ENCODE measurements at regions not wholly inside any gene's neighbourhood (a gene's known extent, or its start where the extent isn't known, plus 50 kb on each side); places are given as distances from the start of the nearest gene placed in this dataset.
"Not testable (repeated sequence)": the region's sequence is repeated elsewhere in the genome, so short reads cannot be mapped to it uniquely, and the experiment has no call there.

DNA sequence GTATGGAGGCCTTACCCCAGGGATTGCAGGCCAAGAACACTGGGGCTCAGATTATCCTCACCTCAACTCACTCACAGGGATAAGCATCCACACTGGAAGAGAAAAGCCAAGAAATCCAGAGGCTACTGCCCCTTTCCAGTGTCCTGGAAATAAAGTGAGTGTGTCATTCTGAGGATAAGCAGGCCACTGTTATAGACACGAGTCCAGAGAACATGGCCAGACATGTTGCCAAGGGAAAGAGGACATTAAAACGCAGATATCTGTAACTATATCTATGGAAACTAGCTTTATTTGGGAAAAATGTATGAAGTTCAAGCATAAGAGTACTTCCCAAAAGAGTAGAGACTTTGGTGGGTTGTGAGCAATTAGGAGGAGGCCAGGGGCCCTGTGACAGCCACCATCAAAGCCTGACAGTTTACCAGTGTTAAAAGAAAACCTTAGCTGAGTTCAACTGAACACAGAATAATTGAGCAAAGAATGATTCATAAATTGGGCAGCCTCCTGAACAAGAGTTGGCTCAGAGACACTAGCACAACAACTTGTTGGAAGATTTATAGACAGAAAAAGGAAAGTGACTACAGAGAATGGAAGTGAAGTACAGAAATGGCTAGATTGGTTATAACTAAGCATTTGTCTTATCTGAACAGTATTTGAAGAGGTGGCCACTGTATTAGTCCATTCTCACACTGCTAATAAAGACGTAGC lies 1222.2 kb downstream of the STIM2 start:
- no peak for DNase-seq (ENCODE audit: low spot score)

DNA sequence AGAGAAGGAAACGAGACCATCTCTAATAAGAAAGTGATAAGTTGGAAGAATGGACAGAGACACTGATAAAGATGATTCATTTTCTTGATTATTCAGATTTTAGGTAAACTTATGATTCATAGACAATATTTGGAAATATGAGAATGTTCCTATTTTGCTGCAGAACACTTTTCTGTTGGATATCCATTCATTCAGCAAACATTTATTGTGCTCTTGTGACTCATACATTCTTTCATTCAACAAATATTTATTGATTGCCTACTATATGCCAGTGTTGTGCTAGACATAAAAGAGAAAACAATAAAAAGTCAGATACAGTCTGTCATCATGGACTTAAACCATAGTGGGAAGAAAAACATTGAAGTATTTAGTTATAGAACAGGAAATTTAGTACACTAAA lies 1232.0 kb downstream of the STIM2 start:
- no peak for DNase-seq (ENCODE audit: low spot score)

DNA sequence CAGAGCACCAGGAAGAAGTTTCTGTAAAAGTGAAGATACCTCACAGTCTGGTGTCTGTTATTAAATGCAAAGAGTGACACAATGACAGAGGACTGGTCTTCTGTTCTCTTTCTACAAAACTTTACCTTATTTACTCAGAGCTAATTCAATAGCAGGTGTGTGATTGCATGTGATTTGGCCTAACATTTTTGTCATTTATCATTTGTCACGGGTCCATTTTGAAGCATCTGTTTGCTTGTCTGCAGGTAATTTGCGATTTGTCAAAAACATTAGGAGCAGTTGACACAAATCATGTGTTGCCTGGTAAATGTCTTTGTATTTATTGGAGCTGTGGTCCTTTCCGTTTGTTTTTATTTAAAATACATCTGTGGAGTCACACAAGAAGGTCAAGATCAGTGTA lies 1232.4 kb downstream of the STIM2 start:
- DNase-seq (ENCODE audit: low spot score), result no peak

DNA sequence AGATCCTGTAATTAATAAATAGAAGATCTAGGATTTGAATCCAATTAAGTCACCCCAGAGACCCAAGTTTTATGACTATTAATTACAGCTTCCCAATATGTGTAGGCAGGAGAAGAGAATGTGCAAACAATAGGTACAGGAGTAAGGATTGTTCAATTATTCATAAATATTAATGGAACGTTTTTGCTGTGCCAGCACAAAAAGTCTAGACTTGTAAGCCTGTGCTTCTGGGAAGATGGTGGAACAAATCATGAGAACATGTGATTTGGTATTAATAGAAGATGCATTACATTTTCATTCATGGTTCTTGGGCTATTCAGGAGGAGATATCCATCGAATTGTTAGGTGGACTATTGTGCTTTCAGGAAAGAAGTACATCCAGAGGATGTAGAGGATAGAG lies 1240.9 kb downstream of the STIM2 start:
- no peak for DNase-seq (ENCODE audit: low spot score)

DNA sequence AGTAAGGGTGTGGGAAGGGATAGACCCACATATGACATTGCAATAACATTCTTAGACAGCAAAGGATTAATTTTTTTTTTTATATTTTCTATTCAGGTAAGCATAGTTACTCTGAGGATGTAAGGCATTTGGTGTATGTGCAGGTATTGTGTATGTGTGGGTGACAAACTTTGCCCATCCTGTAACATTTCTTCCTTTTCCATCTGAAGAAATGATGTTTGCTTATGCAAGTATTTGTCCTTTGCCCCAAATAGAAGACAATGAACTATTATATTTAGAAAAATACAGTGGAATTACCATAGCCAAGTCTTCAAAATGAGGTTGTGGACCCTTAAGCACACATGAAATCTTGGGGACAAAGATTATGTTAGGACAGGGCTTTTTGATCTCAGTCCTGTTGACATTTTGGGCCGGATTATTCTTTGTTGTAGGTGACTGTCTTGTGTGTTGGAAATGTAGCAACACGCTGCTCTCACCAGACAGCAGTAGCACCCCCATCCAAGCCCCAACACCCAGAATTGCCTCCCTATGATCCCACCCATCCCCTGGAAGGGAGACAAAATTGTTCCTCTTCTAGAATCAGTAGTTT lies 1244.7 kb downstream of the STIM2 start:
- DNase-seq (ENCODE audit: low spot score), result no peak

DNA sequence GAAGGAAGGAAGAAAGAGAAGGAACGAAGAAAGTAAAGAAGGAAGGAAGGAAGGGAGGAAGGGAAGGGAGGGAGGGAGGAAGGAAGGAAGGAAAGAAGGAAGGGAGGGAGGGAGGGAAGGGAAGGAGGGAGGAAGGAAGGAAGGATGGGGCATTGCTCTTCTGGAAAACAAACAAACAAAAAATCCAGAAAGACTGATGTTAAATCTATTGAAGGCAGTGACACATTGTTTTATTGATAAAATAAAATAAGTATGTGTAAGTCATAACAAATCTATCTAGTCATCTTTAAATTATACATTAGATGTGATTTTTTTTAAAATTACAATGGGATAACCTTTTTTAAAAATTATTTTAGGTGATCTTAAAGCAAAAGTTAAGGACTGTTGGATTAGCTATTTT lies 1245.5 kb downstream of the STIM2 start:
- no peak for DNase-seq (ENCODE audit: low spot score)

- no peak for DNase-seq (ENCODE audit: low spot score)
These were observed 1249.2 kb downstream of the STIM2 start for GRCh38 chr4:28109801-28110200.

DNA sequence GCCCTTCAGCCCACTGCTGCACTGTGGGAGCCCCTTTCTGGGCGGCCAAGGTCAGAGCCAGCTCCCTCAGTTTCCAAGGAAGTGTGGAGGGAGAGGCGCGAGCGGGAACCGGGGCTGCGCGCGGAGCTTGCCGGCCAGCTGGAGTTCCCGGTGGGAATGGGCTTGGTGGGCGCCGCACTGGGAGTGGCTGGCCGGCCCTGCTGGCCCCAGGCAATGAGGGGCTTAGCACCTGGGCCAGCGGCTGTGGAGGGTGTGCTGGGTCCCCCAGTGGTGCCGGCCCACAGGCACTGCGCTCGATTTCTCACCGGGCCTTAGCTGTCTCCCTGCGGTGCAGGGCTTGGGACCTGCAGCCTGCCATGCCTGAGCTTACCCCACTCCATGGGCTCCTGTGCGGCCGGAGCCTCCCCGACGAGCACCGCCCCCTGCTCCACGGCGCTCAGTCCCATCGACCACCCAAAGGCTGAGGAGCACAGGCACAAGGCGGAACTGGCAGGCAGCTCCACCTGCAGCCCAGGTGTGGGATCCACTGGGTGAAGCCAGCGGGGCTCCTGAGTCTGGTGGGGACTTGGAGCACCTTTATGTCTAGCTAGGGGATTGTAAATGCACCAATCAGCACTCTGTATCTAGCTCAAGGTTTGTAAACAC lies 1252.2 kb downstream of the STIM2 start:
- not testable (repeated sequence) for DNase-seq (ENCODE audit: low spot score)

- DNase-seq (ENCODE audit: low spot score), result not testable (repeated sequence)
These were observed 1252.9 kb downstream of the STIM2 start for GRCh38 chr4:28113586-28113985.

DNA sequence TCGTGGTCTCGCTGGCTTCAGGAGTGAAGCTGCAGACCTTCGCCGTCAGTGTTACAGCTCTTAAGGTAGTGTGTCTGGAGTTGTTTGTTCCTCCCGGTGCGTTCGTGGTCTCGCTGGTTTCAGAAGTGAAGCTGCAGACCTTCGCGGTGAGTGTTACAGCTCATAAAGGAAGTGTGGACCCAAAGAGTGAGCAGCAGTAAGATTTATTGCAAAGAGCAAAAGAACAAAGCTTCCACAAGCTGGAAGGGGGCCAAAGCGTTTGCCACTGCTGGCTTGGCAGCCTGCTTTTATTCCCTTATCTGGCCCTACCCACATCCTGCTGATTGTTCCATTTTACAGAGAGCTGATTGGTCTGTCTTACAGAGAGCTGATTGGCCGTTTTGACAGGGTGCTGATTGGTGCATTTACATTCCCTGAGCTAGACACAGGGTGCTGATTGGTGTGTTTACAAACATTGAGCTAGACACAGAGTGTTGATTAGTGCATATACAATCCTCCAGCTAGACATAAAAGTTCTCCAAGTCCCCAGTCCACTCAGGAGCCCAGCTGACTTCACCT lies 1256.0 kb downstream of the STIM2 start:
- not testable (repeated sequence) for DNase-seq (ENCODE audit: low spot score)

GRCh38 chr4:28117084-28117682 lies 1256.5 kb downstream of the STIM2 start:
- no peak for DNase-seq (ENCODE audit: low spot score)

- no peak for DNase-seq (ENCODE audit: low spot score)
These were observed 1285.5 kb downstream of the STIM2 start for GRCh38 chr4:28146191-28146590.

DNA sequence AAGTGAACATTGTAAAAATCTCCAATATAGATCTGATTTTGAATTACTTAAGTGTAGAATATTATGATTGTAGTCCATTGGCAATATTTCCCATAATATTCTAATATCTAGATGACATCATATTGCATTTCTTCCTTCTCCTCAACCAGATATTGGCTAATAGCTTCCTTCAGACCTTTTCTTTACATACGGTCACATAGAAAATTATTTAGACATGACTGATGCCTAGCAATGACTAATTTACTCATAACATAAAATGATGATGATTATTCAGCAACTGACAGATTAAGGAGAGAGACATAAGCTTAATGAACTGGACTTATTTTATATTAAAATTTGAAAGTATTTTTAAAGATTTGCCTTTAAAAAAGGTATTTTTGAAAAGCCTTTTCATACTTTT lies 1287.6 kb downstream of the STIM2 start:
- no peak for DNase-seq (ENCODE audit: low spot score)

GRCh38 chr4:28149762-28150161 lies 1289.1 kb downstream of the STIM2 start:
- DNase-seq (ENCODE audit: low spot score), result no peak

- no peak for DNase-seq (ENCODE audit: low spot score)
These were observed 1290.7 kb downstream of the STIM2 start for GRCh38 chr4:28151314-28151713.

DNA sequence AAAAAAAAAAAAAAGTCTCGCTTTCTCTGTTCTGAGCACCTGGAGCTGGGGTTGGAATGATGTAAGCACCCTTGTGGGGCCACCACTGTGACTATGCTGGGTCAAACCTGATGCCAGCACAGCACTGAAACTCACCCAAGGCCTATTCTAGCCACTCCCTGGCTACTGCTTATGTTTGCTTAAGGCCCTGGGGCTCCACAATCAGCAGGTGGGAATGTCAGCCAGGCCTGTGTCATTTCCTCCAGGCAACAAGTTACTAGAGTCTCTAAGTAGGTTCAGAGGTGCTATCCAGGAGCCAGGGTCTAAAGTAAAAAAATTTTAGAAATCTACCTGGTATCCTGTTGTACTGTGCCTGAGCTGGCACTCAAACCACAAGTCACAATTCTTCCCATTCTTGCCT lies 1306.8 kb downstream of the STIM2 start:
- no peak for DNase-seq (ENCODE audit: low spot score)

DNA sequence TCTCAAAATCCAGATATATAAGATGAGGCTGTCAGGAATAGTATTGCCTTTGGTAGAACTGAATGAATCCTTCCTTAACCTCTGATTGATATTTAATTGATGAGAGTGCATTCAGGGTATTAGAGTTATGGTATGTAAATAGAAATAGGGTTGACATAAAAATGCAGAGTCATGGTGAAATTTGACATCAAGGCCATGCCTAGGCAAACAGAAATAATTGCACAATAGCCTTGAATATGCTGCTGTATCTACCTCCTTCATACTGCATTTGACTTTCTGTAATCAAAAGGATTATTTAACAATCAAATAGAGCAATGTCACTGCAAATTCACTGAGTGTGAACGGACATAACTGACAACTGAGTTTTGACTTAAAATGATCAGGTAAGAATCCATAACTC lies 1316.3 kb downstream of the STIM2 start:
- DNase-seq (ENCODE audit: low spot score), result no peak

DNA sequence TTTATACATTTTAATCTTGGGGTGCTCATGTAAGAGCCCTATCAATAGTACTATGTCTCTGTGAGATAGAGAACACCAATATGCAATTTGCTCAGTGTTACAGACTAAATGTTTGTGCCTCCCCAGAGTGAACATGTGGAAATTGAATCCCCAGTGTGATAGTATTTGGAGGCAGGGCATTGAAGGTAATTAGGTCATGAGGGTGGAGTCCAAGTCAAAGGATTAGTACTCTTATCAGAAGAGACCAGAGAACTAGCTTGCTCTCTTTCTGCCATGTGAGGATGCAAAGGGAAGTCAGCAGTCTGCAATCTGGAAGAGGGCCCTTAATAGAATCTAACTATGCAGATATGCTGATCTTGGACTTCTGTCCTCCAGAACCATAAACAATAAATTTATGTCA lies 1317.0 kb downstream of the STIM2 start:
- no peak for DNase-seq (ENCODE audit: low spot score)

GRCh38 chr4:28179126-28179525 lies 1318.5 kb downstream of the STIM2 start:
- no peak for DNase-seq (ENCODE audit: low spot score)

GRCh38 chr4:28209371-28209924 lies 1348.8 kb downstream of the STIM2 start:
- no peak for DNase-seq (ENCODE audit: low spot score)

DNA sequence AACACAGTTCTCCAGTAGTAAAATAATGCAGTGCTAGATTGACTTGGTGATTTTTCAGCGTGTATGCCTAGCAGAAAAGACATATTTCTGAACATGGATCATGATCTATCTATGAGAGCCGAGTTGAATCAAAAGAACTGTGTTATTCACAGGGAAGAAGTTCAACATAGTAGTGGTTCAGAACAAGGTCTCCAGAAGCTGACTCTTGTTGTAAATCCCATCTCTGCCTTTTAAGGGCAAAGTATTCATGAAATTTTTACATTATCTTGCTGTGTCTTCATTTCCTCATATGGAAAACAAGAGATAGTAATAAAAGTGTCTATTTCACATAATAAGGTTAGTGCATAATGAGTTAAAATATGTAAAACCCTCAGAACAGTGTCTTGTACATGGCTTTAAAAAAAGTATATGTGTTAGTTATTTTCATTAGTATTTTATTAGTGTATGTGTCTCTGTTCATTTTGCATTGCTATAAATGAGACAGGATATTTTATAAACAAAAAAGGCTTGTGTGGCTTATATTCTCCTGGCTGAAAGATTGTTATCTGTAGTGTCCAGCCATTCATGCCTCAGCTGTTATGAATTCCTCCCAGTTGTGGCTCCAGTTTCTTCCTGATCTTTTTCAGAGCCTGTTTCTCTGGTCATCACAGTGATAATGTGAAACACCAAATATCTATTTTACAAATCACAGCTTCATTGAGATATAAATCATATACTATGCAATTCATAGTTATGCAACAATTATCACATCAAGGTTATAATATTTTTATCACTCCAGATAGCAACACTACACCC lies 1351.2 kb downstream of the STIM2 start:
- no peak for DNase-seq (ENCODE audit: low spot score)

GRCh38 chr4:28221536-28221935 lies 1360.9 kb downstream of the STIM2 start:
- DNase-seq (ENCODE audit: low spot score), result no peak
